HL-60 (cell line): ENCODE measurements at regions not wholly inside any gene's neighbourhood (a gene's known extent, or its start where the extent isn't known, plus 50 kb on each side); places are given as distances from the start of the nearest gene placed in this dataset.
"Not testable (repeated sequence)": the region's sequence is repeated elsewhere in the genome, so short reads cannot be mapped to it uniquely, and the experiment has no call there.

Experiments
- DNase-seq, 2 experiments: peaks; one replicate each; pipeline ENCODE4 v3.0.0-alpha.2; 2010 to 2020; ENCODE audit warnings: low read depth in 1 of 2, low spot score in 1 of 2
- H3K27ac ChIP-seq: fragments of 250-450 bp; sonication (Bioruptor Pico); replicated peaks from 2 replicates; pipeline ENCODE4 v1.5.1; 2020; ENCODE audit warnings: mild to moderate bottlenecking, moderate library complexity
- H3K27me3 ChIP-seq: fragments of 250-450 bp; sonication (Bioruptor Pico); 2 replicates; pipeline ENCODE4 v1.5.1; 2021; ENCODE audit warnings: mild to moderate bottlenecking, moderate library complexity; ENCODE audit not compliant: insufficient read depth, poor library complexity, severe bottlenecking
- H3K4me3 ChIP-seq: replicated peaks from 2 replicates; pipeline ENCODE4 v1.5.1; 2011; ENCODE audit warnings: mild to moderate bottlenecking, control low read depth, low read length; ENCODE audit not compliant: insufficient read depth
- CTCF ChIP-seq: IDR thresholded peaks from one replicate; pipeline ENCODE4 v1.5.1; 2011; ENCODE audit warnings: low read length, control low read depth, inconsistent platforms; ENCODE audit not compliant: insufficient read depth
- GABPA ChIP-seq: IDR thresholded peaks from 2 replicates; pipeline ENCODE4 v1.6.1; 2012; ENCODE audit warnings: low read depth
- POLR2AphosphoS5 ChIP-seq: IDR thresholded peaks from 2 replicates; pipeline ENCODE4 v1.6.1; 2012; ENCODE audit warnings: low read depth
- REST ChIP-seq: IDR thresholded peaks from 2 replicates; pipeline ENCODE4 v1.6.1; 2012; ENCODE audit warnings: low read depth; ENCODE audit not compliant: insufficient replicate concordance
- SPI1 ChIP-seq: IDR thresholded peaks from 2 replicates; pipeline ENCODE4 v1.6.1; 2012; ENCODE audit warnings: low read depth, mild to moderate bottlenecking, borderline replicate concordance

GRCh38 chr4:31807036-31807435 lies 1086.9 kb downstream of the PCDH7 start:
- TF ChIP-seq POLR2AphosphoS5 (no peak), CTCF (no peak), SPI1 (no peak), REST (no peak), GABPA (no peak)
- Histone ChIP-seq H3K27ac (no peak overlapping the region), H3K4me3 (no peak overlapping the region), H3K27me3 (no peaks in the 10 kb centered on the region)
- no peak for DNase-seq

GRCh38 chr4:31844350-31844749 lies 1124.2 kb downstream of the PCDH7 start:
- Histone ChIP-seq H3K27ac (no peak overlapping the region), H3K4me3 (no peak overlapping the region), H3K27me3 (no peaks in the 10 kb centered on the region)
- no peak for TF ChIP-seq CTCF
- TF ChIP-seq GABPA, result no peak
- DNase-seq, result no peak

GRCh38 chr4:31851946-31852345 lies 1131.8 kb downstream of the PCDH7 start:
- Histone ChIP-seq H3K27me3 (no peaks in the 10 kb centered on the region), H3K27ac (no peak overlapping the region), H3K4me3 (no peak overlapping the region)
- no peak for DNase-seq
- TF ChIP-seq SPI1 (no peak), GABPA (no peak)

GRCh38 chr4:31877429-31877828 lies 1157.3 kb downstream of the PCDH7 start:
- Histone ChIP-seq H3K27ac (no peak overlapping the region), H3K4me3 (no peak overlapping the region), H3K27me3 (no peaks in the 10 kb centered on the region)
- DNase-seq, result no peak
- TF ChIP-seq POLR2AphosphoS5 (no peak), CTCF (no peak), GABPA (no peak), REST (no peak), SPI1 (no peak)

- not testable (repeated sequence) for H3K27me3 ChIP-seq, DNase-seq, H3K27ac ChIP-seq, H3K4me3 ChIP-seq
Measured at GRCh38 chr4:31880837-31881236, 1160.7 kb downstream of the PCDH7 start.
